GM12874 (cell line): ENCODE measurements at regions not wholly inside any gene's neighbourhood (a gene's known extent, or its start where the extent isn't known, plus 50 kb on each side); places are given as distances from the start of the nearest gene placed in this dataset.

ENCODE experiments used
- CTCF ChIP-seq: IDR thresholded peaks from 2 replicates; pipeline ENCODE4 v1.5.1; 2011; ENCODE audit warnings: low read depth, mild to moderate bottlenecking, control low read depth, low read length, moderate library complexity; ENCODE audit not compliant: insufficient read depth

GRCh38 chr2:14079576-14079975 lies 552.9 kb upstream of the LRATD1 start:
- TF ChIP-seq CTCF: no peak

GRCh38 chr2:14081521-14081920 lies 551.0 kb upstream of the LRATD1 start:
- TF ChIP-seq CTCF: no peak

- no peak for TF ChIP-seq CTCF
These were observed 549.9 kb upstream of the LRATD1 start for GRCh38 chr2:14082640-14083039.

- TF ChIP-seq CTCF: no peak
These were observed 537.9 kb upstream of the LRATD1 start for GRCh38 chr2:14094592-14094991.

- TF ChIP-seq CTCF: no peak
These were observed 518.2 kb upstream of the LRATD1 start for GRCh38 chr2:14114275-14114674.

- no peak for TF ChIP-seq CTCF
These were observed 512.1 kb upstream of the LRATD1 start for GRCh38 chr2:14120376-14120775.

- no peak for TF ChIP-seq CTCF
These were observed 508.9 kb upstream of the LRATD1 start for GRCh38 chr2:14123436-14124103.
